Smooth muscle cell (in vitro differentiated cells): ENCODE measurements at regions not wholly inside any gene's neighbourhood (a gene's known extent, or its start where the extent isn't known, plus 50 kb on each side); places are given as distances from the start of the nearest gene placed in this dataset.

ENCODE experiments used
- DNase-seq: peaks from one replicate; lab custom pipeline; 2025; ENCODE audit not compliant: unreplicated experiment; lab: John Stamatoyannopoulos, UW
- H2AFZ ChIP-seq: fragments of 200-600 bp; sonication (generic); 2 replicates; pipeline ENCODE4 v1.6.0; 2016; ENCODE audit warnings: antibody characterized with exemption, low read depth, mild to moderate bottlenecking
- H3F3A ChIP-seq: fragments of 200-600 bp; sonication (generic); 2 replicates; pipeline ENCODE4 v1.6.0; 2017; ENCODE audit warnings: antibody characterized with exemption, low read depth
- H3K27ac ChIP-seq: fragments of 200-600 bp; sonication (generic); 2 replicates; pipeline ENCODE4 v1.5.1; 2016; ENCODE audit warnings: low read depth, mild to moderate bottlenecking
- H3K27me3 ChIP-seq: fragments of 200-600 bp; sonication (generic); 2 replicates; pipeline ENCODE4 v1.6.1; 2016; ENCODE audit warnings: low read depth, mild to moderate bottlenecking
- H3K36me3 ChIP-seq: fragments of 200-600 bp; sonication (generic); 2 replicates; pipeline ENCODE4 v1.5.1; 2016; ENCODE audit warnings: low read depth
- H3K4me1 ChIP-seq: fragments of 200-600 bp; sonication (generic); 2 replicates; pipeline ENCODE4 v1.5.1; 2016; ENCODE audit warnings: low read depth
- H3K4me2 ChIP-seq: fragments of 200-600 bp; sonication (generic); 2 replicates; pipeline ENCODE4 v1.6.0; 2016; ENCODE audit warnings: mild to moderate bottlenecking
- H3K4me3 ChIP-seq: fragments of 200-600 bp; sonication (generic); 2 replicates; pipeline ENCODE4 v1.5.1; 2016; ENCODE audit warnings: mild to moderate bottlenecking
- H3K79me2 ChIP-seq: fragments of 200-600 bp; sonication (generic); 2 replicates; pipeline ENCODE4 v1.6.0; 2016; ENCODE audit warnings: low read depth, mild to moderate bottlenecking
- H3K9ac ChIP-seq: fragments of 200-600 bp; sonication (generic); 2 replicates; pipeline ENCODE4 v1.6.0; 2016; ENCODE audit warnings: low read depth
- H3K9me3 ChIP-seq: fragments of 200-600 bp; sonication (generic); replicated peaks from 2 replicates; pipeline ENCODE4 v1.5.1; 2016; ENCODE audit warnings: low read depth
- H4K20me1 ChIP-seq: fragments of 200-600 bp; sonication (generic); 2 replicates; pipeline ENCODE4 v1.6.0; 2016; ENCODE audit warnings: low read depth
- WGBS: methylation state at CpG from one replicate; pipeline ENCODE4 v1.1.7; 2016; ENCODE audit warnings: low lambda C conversion rate; 5-methylcytosine and 5-hydroxymethylcytosine counted together
- TF ChIP-seq, protein P1 (sequence below): fragments of 200-600 bp; sonication (generic); IDR thresholded peaks from 2 replicates; pipeline ENCODE4 v1.5.1; 2017; ENCODE audit warnings: borderline replicate concordance, mild to moderate bottlenecking, antibody characterized with exemption; ENCODE audit not compliant: insufficient read depth, poor library complexity, severe bottlenecking

DNA sequence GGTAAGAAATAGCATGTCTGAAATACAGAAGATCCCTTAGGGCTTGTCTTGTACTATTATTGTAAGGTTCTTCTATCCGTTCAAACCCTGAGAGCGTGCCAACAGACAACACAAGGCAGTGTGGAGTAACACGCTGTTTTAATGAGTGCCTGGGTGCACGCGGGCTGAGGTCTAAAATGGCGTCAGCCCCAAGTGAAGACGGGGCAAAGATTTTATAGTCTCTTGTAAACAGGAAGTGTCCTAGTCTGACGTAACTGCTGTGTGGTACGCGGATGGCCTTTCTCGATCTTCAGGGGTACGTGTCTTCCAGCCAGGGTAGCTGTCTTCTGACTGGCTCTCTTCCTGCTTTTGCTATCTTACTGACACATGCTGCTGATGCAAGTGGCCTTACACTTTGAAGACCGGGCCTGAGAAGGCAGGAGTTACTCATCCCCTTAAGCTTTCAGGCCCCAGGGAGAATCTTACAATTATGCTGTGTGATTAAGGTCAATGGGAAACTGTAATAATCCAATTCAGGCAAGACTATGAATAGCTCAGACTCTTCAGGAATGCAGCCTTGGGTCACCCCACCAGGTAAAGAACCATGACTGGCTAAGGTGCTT lies 1812.0 kb upstream of the CDH9 start:
- no peaks in the 10 kb centered on the region for H3F3A ChIP-seq

GRCh38 chr5:28831042-28831441 lies 1792.7 kb upstream of the CDH9 start:
- Histone ChIP-seq H3K9ac (no peak overlapping the region), H3K27ac (no peak overlapping the region), H3K4me2 (no peak overlapping the region), H3K27me3 (no peaks in the 10 kb centered on the region), H3K4me1 (no peaks in the 10 kb centered on the region), H2AFZ (no peak overlapping the region), H3K79me2 (no peaks in the 10 kb centered on the region), H3K36me3 (no peaks in the 10 kb centered on the region), H3K4me3 (no peak overlapping the region), H3F3A (no peaks in the 10 kb centered on the region), H4K20me1 (no peaks in the 10 kb centered on the region), H3K9me3 (no peaks in the 10 kb centered on the region)
- 85% methylated on average over 4 of the region's 4 CpGs for WGBS
- TF ChIP-seq, protein P1, sequence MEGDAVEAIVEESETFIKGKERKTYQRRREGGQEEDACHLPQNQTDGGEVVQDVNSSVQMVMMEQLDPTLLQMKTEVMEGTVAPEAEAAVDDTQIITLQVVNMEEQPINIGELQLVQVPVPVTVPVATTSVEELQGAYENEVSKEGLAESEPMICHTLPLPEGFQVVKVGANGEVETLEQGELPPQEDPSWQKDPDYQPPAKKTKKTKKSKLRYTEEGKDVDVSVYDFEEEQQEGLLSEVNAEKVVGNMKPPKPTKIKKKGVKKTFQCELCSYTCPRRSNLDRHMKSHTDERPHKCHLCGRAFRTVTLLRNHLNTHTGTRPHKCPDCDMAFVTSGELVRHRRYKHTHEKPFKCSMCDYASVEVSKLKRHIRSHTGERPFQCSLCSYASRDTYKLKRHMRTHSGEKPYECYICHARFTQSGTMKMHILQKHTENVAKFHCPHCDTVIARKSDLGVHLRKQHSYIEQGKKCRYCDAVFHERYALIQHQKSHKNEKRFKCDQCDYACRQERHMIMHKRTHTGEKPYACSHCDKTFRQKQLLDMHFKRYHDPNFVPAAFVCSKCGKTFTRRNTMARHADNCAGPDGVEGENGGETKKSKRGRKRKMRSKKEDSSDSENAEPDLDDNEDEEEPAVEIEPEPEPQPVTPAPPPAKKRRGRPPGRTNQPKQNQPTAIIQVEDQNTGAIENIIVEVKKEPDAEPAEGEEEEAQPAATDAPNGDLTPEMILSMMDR: no peak
- DNase-seq: no peak

More for the DNA sequence above, 1812.0 kb upstream of the CDH9 start:
- H3K9me3 ChIP-seq: no peaks in the 10 kb centered on the region
- no peaks in the 10 kb centered on the region for H3K79me2 ChIP-seq
- no peaks in the 10 kb centered on the region for H3K4me1 ChIP-seq
- no peaks in the 10 kb centered on the region for H4K20me1 ChIP-seq
- no peaks in the 10 kb centered on the region for H3K36me3 ChIP-seq
- 83% methylated on average over 13 of the region's 13 CpGs for WGBS
- H3K4me3 ChIP-seq: no peak overlapping the region
- TF ChIP-seq, protein P1: no peak
- H3K9ac ChIP-seq: no peak overlapping the region
- DNase-seq: no peak
- H3K4me2 ChIP-seq: no peak overlapping the region
- H3K27me3 ChIP-seq: no peaks in the 10 kb centered on the region
- H2AFZ ChIP-seq: no peak overlapping the region
- H3K27ac ChIP-seq: no peak overlapping the region

DNA sequence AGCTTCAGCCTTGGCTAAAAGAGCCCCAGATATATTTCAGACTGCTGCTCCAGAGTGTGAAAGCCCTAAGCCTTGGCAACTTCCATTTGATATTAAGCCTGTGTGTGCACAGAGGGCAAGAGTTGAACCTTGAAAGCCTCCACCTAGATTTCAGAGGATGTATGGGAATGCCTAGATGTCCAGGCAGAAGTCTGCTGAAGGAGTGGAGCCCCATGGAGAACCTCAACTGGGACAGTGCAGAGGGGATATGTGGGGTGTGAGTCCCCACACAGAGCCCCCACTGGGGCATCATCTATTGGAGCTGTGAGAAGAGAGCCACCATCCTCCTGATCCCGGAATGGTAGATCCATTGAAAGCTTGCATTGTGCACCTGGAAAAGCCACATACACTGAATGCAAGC lies 1784.8 kb upstream of the CDH9 start:
- Histone ChIP-seq H3K4me2 (no peak overlapping the region), H3K79me2 (no peaks in the 10 kb centered on the region), H3K27me3 (no peaks in the 10 kb centered on the region), H3K4me3 (no peak overlapping the region), H4K20me1 (no peaks in the 10 kb centered on the region), H3K4me1 (no peaks in the 10 kb centered on the region), H2AFZ (no peak overlapping the region), H3K9ac (no peak overlapping the region), H3K9me3 (no peaks in the 10 kb centered on the region), H3K36me3 (no peaks in the 10 kb centered on the region), H3F3A (no peaks in the 10 kb centered on the region), H3K27ac (no peak overlapping the region)
- TF ChIP-seq, protein P1: no peak
- no peak for DNase-seq
- 76% methylated on average over 1 of the region's 1 CpG for WGBS

DNA sequence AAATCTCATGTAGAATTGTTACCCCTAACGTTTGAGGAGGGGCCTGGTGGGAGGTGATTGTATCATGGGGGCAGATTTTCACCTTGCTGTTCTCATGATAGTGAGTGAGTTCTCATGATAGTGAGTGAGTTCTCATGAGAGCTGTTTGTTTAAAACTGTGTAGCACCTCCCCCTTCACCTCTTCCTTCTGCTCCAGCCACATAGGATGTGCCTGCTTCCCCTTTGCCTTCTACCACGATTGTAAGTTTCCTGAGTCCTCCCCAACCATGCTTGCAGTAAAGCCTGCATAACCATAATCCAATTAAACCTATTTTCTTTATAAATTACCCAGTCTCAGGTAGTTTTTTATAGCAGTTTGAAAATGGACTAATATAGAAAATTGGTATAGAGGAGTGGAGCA lies 1783.7 kb upstream of the CDH9 start:
- no peak overlapping the region for H3K27ac ChIP-seq
- TF ChIP-seq, protein P1: no peak
- H3K79me2 ChIP-seq: no peaks in the 10 kb centered on the region
- H3K4me2 ChIP-seq: no peak overlapping the region
- no peaks in the 10 kb centered on the region for H3K4me1 ChIP-seq
- no peaks in the 10 kb centered on the region for H3F3A ChIP-seq
- H3K36me3 ChIP-seq: no peaks in the 10 kb centered on the region
- no peaks in the 10 kb centered on the region for H3K27me3 ChIP-seq
- DNase-seq: no peak
- no peaks in the 10 kb centered on the region for H3K9me3 ChIP-seq
- no peak overlapping the region for H3K9ac ChIP-seq
- H2AFZ ChIP-seq: no peak overlapping the region
- H4K20me1 ChIP-seq: no peaks in the 10 kb centered on the region
- WGBS: 74% methylated on average over 2 of the region's 2 CpGs
- no peak overlapping the region for H3K4me3 ChIP-seq
